Body of pancreas (tissue), 4 donors: ENCODE measurements at regions not wholly inside any gene's neighbourhood (a gene's known extent, or its start where the extent isn't known, plus 50 kb on each side); places are given as distances from the start of the nearest gene placed in this dataset.

Experiments used
- ATAC-seq: fragments of 150-250 bp; one replicate; pipeline ENCODE4 v1.9.1; 2016
- DNase-seq, 4 donors: peaks; one replicate each; pipeline ENCODE4 v3.0.0-alpha.2; 2019
- H3K27ac ChIP-seq, 4 donors: fragments of 200-600 bp; sonication (generic); 1 replicate in 3 of 4; 2 replicates in 1 of 4; pipeline versions ENCODE4 v1.5.1 to v1.6.1; 2016 to 2019; ENCODE audit warnings: mild to moderate bottlenecking in 1 of 4, mixed read lengths in 1 of 4, moderate library complexity in 1 of 4
- H3K27me3 ChIP-seq, 2 donors: fragments of 200-600 bp; sonication (generic); one replicate each; pipeline ENCODE4 v1.6.0; 2016; ENCODE audit warnings: mild to moderate bottlenecking in 1 of 2
- H3K36me3 ChIP-seq, 2 donors: fragments of 200-600 bp; sonication (generic); replicated peaks in 1 of 2; 2 replicates each; pipeline ENCODE4 v1.5.1; 2016; ENCODE audit warnings: low read depth in 2 of 2; ENCODE audit not compliant: insufficient read depth in 1 of 2
- H3K4me1 ChIP-seq: fragments of 200-600 bp; sonication (generic); one replicate; pipeline ENCODE4 v1.6.0; 2016
- H3K4me3 ChIP-seq, 2 donors: fragments of 200-600 bp; sonication (generic); 1 replicate in 1 of 2; 2 replicates in 1 of 2; pipeline ENCODE4 v1.5.1; 2016 to 2019
- H3K9me3 ChIP-seq, 3 donors: fragments of 200-600 bp; sonication (generic); 1 replicate in 2 of 3; 2 replicates in 1 of 3; pipeline ENCODE4 v1.5.1; 2016
- CTCF ChIP-seq, 7 experiments: fragments of 450-650 bp in 4 of 7; fragments of 200-600 bp in 3 of 7; sonication (generic) in 3 of 7; IDR thresholded peaks; one replicate each; pipeline ENCODE4 v1.5.1; 2016 to 2019; ENCODE audit warnings: antibody characterized with exemption in 7 of 7
- POLR2A ChIP-seq, 3 donors: fragments of 450-650 bp; IDR thresholded peaks; one replicate each; pipeline ENCODE4 v1.6.1; 2016; ENCODE audit warnings: antibody characterized with exemption in 3 of 3, mild to moderate bottlenecking in 2 of 3
- WGBS, 2 donors: methylation state at CpG; one replicate each; pipeline ENCODE4 v1.1.5; 2017; 5-methylcytosine and 5-hydroxymethylcytosine counted together
- intact Hi-C: fragments of 100-400 bp; cut with DNase I; formaldehyde crosslinking; loops from one replicate; pipeline ENCODE4 v1.15.1; 2023

- intact Hi-C loops: no loop called here
- TF ChIP-seq CTCF (IDR thresholded peaks at IDR 0.05) (no peak), POLR2A (IDR thresholded peaks at IDR 0.05) (no peak)
- DNase-seq (no peak), ATAC-seq (no peak)
- Histone ChIP-seq H3K27me3 (no peaks in the 10 kb centered on the region), H3K4me1 (peaks cover 27% of the 10 kb centered on the region), H3K27ac (no peak overlapping the region), H3K9me3 (no peaks in the 10 kb centered on the region), H3K4me3 (no peak overlapping the region), H3K36me3 (no peaks in the 10 kb centered on the region)
- WGBS, 2 donors: 87 to 91% methylated on average over 4 of the region's 4 CpGs
Measured at GRCh38 chr11:64445651-64446050, 86.7 kb downstream of the RPS6KA4 start.

- intact Hi-C loops: no loop called here
- WGBS, 2 donors: 5 to 9% methylated on average over 14 to 17 of the region's 17 CpGs
- Histone ChIP-seq H3K9me3 (no peaks in the 10 kb centered on the region), H3K4me1 (peaks cover 27% of the 10 kb centered on the region), H3K27ac (peak overlapping the region; percentile 45 to 84 (median 77)), H3K4me3 (no peak overlapping the region), H3K27me3 (no peaks in the 10 kb centered on the region), H3K36me3 (no peaks in the 10 kb centered on the region)
- ATAC-seq: peak; percentile 74
- DNase-seq: peak; percentile 71 to 86 (median 82)
- TF ChIP-seq CTCF (IDR thresholded peaks at IDR 0.05) (no peak), POLR2A (IDR thresholded peaks at IDR 0.05) (peak; percentile 13 to 69 (median 60))
Measured at GRCh38 chr11:64447831-64448598, 89.1 kb downstream of the RPS6KA4 start.

DNA sequence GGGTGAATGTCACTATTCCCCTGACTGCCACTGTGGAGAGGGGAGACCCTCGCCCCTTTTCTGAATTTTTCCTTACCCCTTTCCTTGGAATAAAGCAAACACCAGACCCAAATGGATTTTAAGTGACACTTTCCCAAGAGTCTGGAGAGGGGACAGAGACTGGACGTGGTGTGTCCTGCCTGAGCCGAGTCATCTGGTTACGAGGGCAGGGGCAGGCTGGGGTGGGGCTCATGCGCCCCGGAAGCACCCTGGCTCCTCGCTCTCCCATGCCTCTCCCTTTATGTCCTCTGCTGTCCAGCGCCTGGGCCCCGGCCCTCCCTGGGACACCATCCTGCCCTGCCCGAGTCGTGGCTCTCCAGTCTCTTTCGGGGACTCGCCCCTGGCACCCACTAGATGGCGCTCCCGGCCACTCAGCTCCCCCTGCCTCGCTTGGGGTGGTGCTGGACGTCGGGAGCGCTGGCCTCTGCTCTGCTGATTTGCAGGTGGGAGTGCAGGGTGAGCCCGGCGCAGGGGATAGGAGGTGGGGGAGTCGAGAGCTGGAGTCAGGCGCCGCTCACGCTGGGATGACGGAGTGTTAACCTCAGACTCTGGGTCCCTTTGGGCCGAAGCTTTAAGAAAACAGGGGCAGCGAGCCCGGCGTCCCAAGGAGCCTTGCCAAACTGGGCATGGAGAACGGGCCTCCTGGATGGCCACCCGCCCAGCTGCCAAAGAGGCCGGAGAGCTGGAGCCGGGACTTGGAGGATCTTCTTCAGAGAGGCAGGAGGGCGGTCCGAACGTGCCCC lies 89.8 kb downstream of the RPS6KA4 start:
- peak overlapping the region in 1 of 2 donors; percentile 22 for H3K4me3 ChIP-seq
- TF ChIP-seq CTCF (IDR thresholded peaks at IDR 0.05): peak; percentile 88 to 92 (median 92)
- TF ChIP-seq POLR2A (IDR thresholded peaks at IDR 0.05): peak in 2 of 3 donors; percentile 2 to 23
- H3K9me3 ChIP-seq: no peaks in the 10 kb centered on the region
- ATAC-seq: peak; percentile 93
- intact Hi-C loops: no loop called here
- no peaks in the 10 kb centered on the region for H3K27me3 ChIP-seq
- DNase-seq: peak; percentile 87 to 91 (median 90)
- 1% methylated on average over 11 to 33 of the region's 37 CpGs for WGBS, 2 donors
- H3K4me1 ChIP-seq: peaks cover 27% of the 10 kb centered on the region
- peak overlapping the region; percentile 45 to 84 (median 77) for H3K27ac ChIP-seq
- H3K36me3 ChIP-seq: no peaks in the 10 kb centered on the region

GRCh38 chr11:64449381-64450167 lies 90.6 kb downstream of the RPS6KA4 start:
- Histone ChIP-seq H3K9me3 (no peaks in the 10 kb centered on the region), H3K36me3 (no peaks in the 10 kb centered on the region), H3K27ac (peak overlapping the region; percentile 45 to 84 (median 77)), H3K4me3 (peak overlapping the region in 1 of 2 donors; percentile 22), H3K4me1 (peaks cover 27% of the 10 kb centered on the region), H3K27me3 (no peaks in the 10 kb centered on the region)
- peak; percentile 73 for ATAC-seq
- no peak for TF ChIP-seq POLR2A (IDR thresholded peaks at IDR 0.05)
- peak; percentile 66 to 92 (median 77) for TF ChIP-seq CTCF (IDR thresholded peaks at IDR 0.05)
- intact Hi-C loops: no loop called here
- peak; percentile 73 to 79 (median 76) for DNase-seq
- WGBS, 2 donors: 20 to 28% methylated on average over 17 to 31 of the region's 31 CpGs
